LNCAP (cell line): ENCODE measurements at regions not wholly inside any gene's neighbourhood (a gene's known extent, or its start where the extent isn't known, plus 50 kb on each side); places are given as distances from the start of the nearest gene placed in this dataset.

Experiments
- CTCF ChIP-seq: fragments of 450-650 bp; IDR thresholded peaks from 2 replicates; pipeline ENCODE4 v1.5.1; 2017; ENCODE audit warnings: mild to moderate bottlenecking

GRCh38 chr12:25322918-25323531 lies 72.3 kb upstream of the KRAS start:
- TF ChIP-seq CTCF, result no peak

GRCh38 chr12:25322351-25322750 lies 71.6 kb upstream of the KRAS start:
- TF ChIP-seq CTCF, result no peak

GRCh38 chr12:25321772-25322171 lies 71.0 kb upstream of the KRAS start:
- no peak for TF ChIP-seq CTCF

GRCh38 chr12:25320123-25321006 lies 69.6 kb upstream of the KRAS start:
- no peak for TF ChIP-seq CTCF

GRCh38 chr12:25319233-25319984 lies 68.7 kb upstream of the KRAS start:
- TF ChIP-seq CTCF, result no peak

GRCh38 chr12:25317553-25317952 lies 66.8 kb upstream of the KRAS start:
- TF ChIP-seq CTCF, result no peak

- no peak for TF ChIP-seq CTCF
Observed at GRCh38 chr12:25315388-25315787, 64.7 kb upstream of the KRAS start.
